Suprapubic skin (tissue), 4 donors: ENCODE measurements at regions not wholly inside any gene's neighbourhood (a gene's known extent, or its start where the extent isn't known, plus 50 kb on each side); places are given as distances from the start of the nearest gene placed in this dataset.

Experiments used
- CTCF ChIP-seq, 2 donors: fragments of 200-600 bp in 1 of 2; fragments of 450-650 bp in 1 of 2; sonication (generic) in 1 of 2; IDR thresholded peaks; one replicate each; pipeline ENCODE4 v1.5.1; 2016 to 2019; ENCODE audit warnings: antibody characterized with exemption in 2 of 2, mild to moderate bottlenecking in 1 of 2, moderate library complexity in 1 of 2
- POLR2A ChIP-seq, 2 donors: fragments of 450-650 bp; IDR thresholded peaks; one replicate each; pipeline ENCODE4 v1.6.1; 2017; ENCODE audit warnings: antibody characterized with exemption in 2 of 2, mild to moderate bottlenecking in 2 of 2, moderate library complexity in 2 of 2
- POLR2AphosphoS5 ChIP-seq, 3 donors: sonication (generic); formaldehyde crosslinking; IDR thresholded peaks; one replicate each; pipeline ENCODE4 v1.6.1; 2017; ENCODE audit warnings: antibody characterized with exemption in 3 of 3

- TF ChIP-seq CTCF (IDR thresholded peaks at IDR 0.05) (no peak), POLR2AphosphoS5 (IDR thresholded peaks at IDR 0.05) (no peak), POLR2A (IDR thresholded peaks at IDR 0.05) (no peak)
Measured at GRCh38 chr11:113571531-113571930, 96.3 kb upstream of the DRD2 start.
